ENCODE measurements at regions not wholly inside any gene's neighbourhood (a gene's known extent, or its start where the extent isn't known, plus 50 kb on each side); places are given as distances from the start of the nearest gene placed in this dataset.

- H3K36me3 ChIP-seq (ENCODE audit: control insufficient read depth, insufficient read depth, low read length, severe bottlenecking), result no peaks in the 10 kb centered on the region
- peaks cover 8% of the 10 kb centered on the region for H3K9me3 ChIP-seq (ENCODE audit: control insufficient read depth, low read length)
- no peak overlapping the region for H3K4me3 ChIP-seq (ENCODE audit: low read length)
- peaks cover 44% of the 10 kb centered on the region for H3K27me3 ChIP-seq (replicated peaks; ENCODE audit: control insufficient read depth, insufficient read depth, low read length)
- no peak overlapping the region for H3K9ac ChIP-seq (ENCODE audit: low read length)
- no peaks in the 10 kb centered on the region for H3K4me1 ChIP-seq (ENCODE audit: control insufficient read depth, insufficient read depth, low read length)
- no peak for DNase-seq (ENCODE audit: low read depth)
These were observed 131.1 kb upstream of the VRK1 start for GRCh38 chr14:96666088-96666487.

- no peaks in the 10 kb centered on the region for H3K4me1 ChIP-seq (ENCODE audit: control insufficient read depth, insufficient read depth, low read length)
- no peaks in the 10 kb centered on the region for H3K36me3 ChIP-seq (ENCODE audit: control insufficient read depth, insufficient read depth, low read length, severe bottlenecking)
- no peak for DNase-seq (ENCODE audit: low read depth)
- H3K27me3 ChIP-seq (replicated peaks; ENCODE audit: control insufficient read depth, insufficient read depth, low read length), result peaks cover 29% of the 10 kb centered on the region
- H3K9me3 ChIP-seq (ENCODE audit: control insufficient read depth, low read length), result peaks cover 4% of the 10 kb centered on the region
- H3K4me3 ChIP-seq (ENCODE audit: low read length), result no peak overlapping the region
- no peak overlapping the region for H3K9ac ChIP-seq (ENCODE audit: low read length)
These were observed 126.8 kb upstream of the VRK1 start for GRCh38 chr14:96670391-96670790.

GRCh38 chr14:96671218-96671617, 126.0 kb upstream of the VRK1 start:
- no peaks in the 10 kb centered on the region for H3K9me3 ChIP-seq (ENCODE audit: control insufficient read depth, low read length)
- no peak overlapping the region for H3K9ac ChIP-seq (ENCODE audit: low read length)
- DNase-seq (ENCODE audit: low read depth), result no peak
- H3K36me3 ChIP-seq (ENCODE audit: control insufficient read depth, insufficient read depth, low read length, severe bottlenecking), result no peaks in the 10 kb centered on the region
- peaks cover 1% of the 10 kb centered on the region for H3K4me1 ChIP-seq (ENCODE audit: control insufficient read depth, insufficient read depth, low read length)
- no peak overlapping the region for H3K4me3 ChIP-seq (ENCODE audit: low read length)
- peaks cover 24% of the 10 kb centered on the region for H3K27me3 ChIP-seq (replicated peaks; ENCODE audit: control insufficient read depth, insufficient read depth, low read length)

- Histone ChIP-seq H3K4me1 (ENCODE audit: control insufficient read depth, insufficient read depth, low read length) (peaks cover 4% of the 10 kb centered on the region), H3K4me3 (ENCODE audit: low read length) (no peak overlapping the region), H3K27me3 (replicated peaks; ENCODE audit: control insufficient read depth, insufficient read depth, low read length) (peaks cover 10% of the 10 kb centered on the region), H3K9me3 (ENCODE audit: control insufficient read depth, low read length) (no peaks in the 10 kb centered on the region), H3K36me3 (ENCODE audit: control insufficient read depth, insufficient read depth, low read length, severe bottlenecking) (no peaks in the 10 kb centered on the region), H3K9ac (ENCODE audit: low read length) (no peak overlapping the region)
- no peak for DNase-seq (ENCODE audit: low read depth)
These were observed 123.5 kb upstream of the VRK1 start for GRCh38 chr14:96673706-96674105.

- Histone ChIP-seq H3K4me3 (ENCODE audit: low read length) (no peak overlapping the region), H3K9me3 (ENCODE audit: control insufficient read depth, low read length) (no peaks in the 10 kb centered on the region), H3K9ac (ENCODE audit: low read length) (no peak overlapping the region), H3K4me1 (ENCODE audit: control insufficient read depth, insufficient read depth, low read length) (peaks cover 4% of the 10 kb centered on the region), H3K36me3 (ENCODE audit: control insufficient read depth, insufficient read depth, low read length, severe bottlenecking) (no peaks in the 10 kb centered on the region), H3K27me3 (replicated peaks; ENCODE audit: control insufficient read depth, insufficient read depth, low read length) (peaks cover 10% of the 10 kb centered on the region)
- no peak for DNase-seq (ENCODE audit: low read depth)
These were observed 123.1 kb upstream of the VRK1 start for GRCh38 chr14:96674121-96674520.

- no peak overlapping the region for H3K4me3 ChIP-seq (ENCODE audit: low read length)
- H3K27me3 ChIP-seq (replicated peaks; ENCODE audit: control insufficient read depth, insufficient read depth, low read length), result peaks cover 6% of the 10 kb centered on the region
- H3K9ac ChIP-seq (ENCODE audit: low read length), result no peak overlapping the region
- no peak for DNase-seq (ENCODE audit: low read depth)
- H3K4me1 ChIP-seq (ENCODE audit: control insufficient read depth, insufficient read depth, low read length), result peaks cover 4% of the 10 kb centered on the region
- no peaks in the 10 kb centered on the region for H3K9me3 ChIP-seq (ENCODE audit: control insufficient read depth, low read length)
- no peaks in the 10 kb centered on the region for H3K36me3 ChIP-seq (ENCODE audit: control insufficient read depth, insufficient read depth, low read length, severe bottlenecking)
These were observed 121.0 kb upstream of the VRK1 start for GRCh38 chr14:96676166-96676565.

- Histone ChIP-seq H3K9ac (ENCODE audit: low read length) (no peak overlapping the region), H3K4me1 (ENCODE audit: control insufficient read depth, insufficient read depth, low read length) (no peaks in the 10 kb centered on the region), H3K9me3 (ENCODE audit: control insufficient read depth, low read length) (no peaks in the 10 kb centered on the region), H3K27me3 (replicated peaks; ENCODE audit: control insufficient read depth, insufficient read depth, low read length) (no peaks in the 10 kb centered on the region), H3K4me3 (ENCODE audit: low read length) (no peak overlapping the region), H3K36me3 (ENCODE audit: control insufficient read depth, insufficient read depth, low read length, severe bottlenecking) (no peaks in the 10 kb centered on the region)
- DNase-seq (ENCODE audit: low read depth), result no peak
These were observed 115.4 kb upstream of the VRK1 start for GRCh38 chr14:96681829-96682228.

- no peak overlapping the region for H3K9ac ChIP-seq (ENCODE audit: low read length)
- no peaks in the 10 kb centered on the region for H3K36me3 ChIP-seq (ENCODE audit: control insufficient read depth, insufficient read depth, low read length, severe bottlenecking)
- no peak for DNase-seq (ENCODE audit: low read depth)
- peaks cover 5% of the 10 kb centered on the region for H3K27me3 ChIP-seq (replicated peaks; ENCODE audit: control insufficient read depth, insufficient read depth, low read length)
- H3K4me1 ChIP-seq (ENCODE audit: control insufficient read depth, insufficient read depth, low read length), result no peaks in the 10 kb centered on the region
- no peaks in the 10 kb centered on the region for H3K9me3 ChIP-seq (ENCODE audit: control insufficient read depth, low read length)
- no peak overlapping the region for H3K4me3 ChIP-seq (ENCODE audit: low read length)
These were observed 114.8 kb upstream of the VRK1 start for GRCh38 chr14:96682401-96682800.

- no peaks in the 10 kb centered on the region for H3K36me3 ChIP-seq (ENCODE audit: control insufficient read depth, insufficient read depth, low read length, severe bottlenecking)
- DNase-seq (ENCODE audit: low read depth), result no peak
- H3K4me3 ChIP-seq (ENCODE audit: low read length), result no peak overlapping the region
- no peaks in the 10 kb centered on the region for H3K4me1 ChIP-seq (ENCODE audit: control insufficient read depth, insufficient read depth, low read length)
- H3K9ac ChIP-seq (ENCODE audit: low read length), result no peak overlapping the region
- H3K27me3 ChIP-seq (replicated peaks; ENCODE audit: control insufficient read depth, insufficient read depth, low read length), result peaks cover 5% of the 10 kb centered on the region
- no peaks in the 10 kb centered on the region for H3K9me3 ChIP-seq (ENCODE audit: control insufficient read depth, low read length)
These were observed 113.5 kb upstream of the VRK1 start for GRCh38 chr14:96683562-96684289.

- no peaks in the 10 kb centered on the region for H3K36me3 ChIP-seq (ENCODE audit: control insufficient read depth, insufficient read depth, low read length, severe bottlenecking)
- no peaks in the 10 kb centered on the region for H3K4me1 ChIP-seq (ENCODE audit: control insufficient read depth, insufficient read depth, low read length)
- H3K27me3 ChIP-seq (replicated peaks; ENCODE audit: control insufficient read depth, insufficient read depth, low read length), result peaks cover 8% of the 10 kb centered on the region
- no peak for DNase-seq (ENCODE audit: low read depth)
- no peaks in the 10 kb centered on the region for H3K9me3 ChIP-seq (ENCODE audit: control insufficient read depth, low read length)
- H3K9ac ChIP-seq (ENCODE audit: low read length), result no peak overlapping the region
- H3K4me3 ChIP-seq (ENCODE audit: low read length), result no peak overlapping the region
These were observed 111.1 kb upstream of the VRK1 start for GRCh38 chr14:96686126-96686525.

GRCh38 chr14:96688629-96689028, 108.6 kb upstream of the VRK1 start:
- Histone ChIP-seq H3K27me3 (replicated peaks; ENCODE audit: control insufficient read depth, insufficient read depth, low read length) (peaks cover 8% of the 10 kb centered on the region), H3K4me3 (ENCODE audit: low read length) (no peak overlapping the region), H3K4me1 (ENCODE audit: control insufficient read depth, insufficient read depth, low read length) (no peaks in the 10 kb centered on the region), H3K36me3 (ENCODE audit: control insufficient read depth, insufficient read depth, low read length, severe bottlenecking) (no peaks in the 10 kb centered on the region), H3K9ac (ENCODE audit: low read length) (no peak overlapping the region), H3K9me3 (ENCODE audit: control insufficient read depth, low read length) (no peaks in the 10 kb centered on the region)
- no peak for DNase-seq (ENCODE audit: low read depth)
